ENCODE measurements at regions not wholly inside any gene's neighbourhood (a gene's known extent, or its start where the extent isn't known, plus 50 kb on each side); places are given as distances from the start of the nearest gene placed in this dataset.

- TF ChIP-seq CTCF (IDR thresholded peaks at IDR 0.05; ENCODE audit: insufficient read depth, low read length) (no peak), SPI1 (IDR thresholded peaks at IDR 0.05; ENCODE audit: borderline replicate concordance, low read depth) (no peak)
Measured at GRCh38 chr4:134027931-134028330, 173.7 kb downstream of the PABPC4L start.
